B cell (primary cell): ENCODE measurements at regions not wholly inside any gene's neighbourhood (a gene's known extent, or its start where the extent isn't known, plus 50 kb on each side); places are given as distances from the start of the nearest gene placed in this dataset.

Experiments
- ATAC-seq: fragments of 200-7000 bp; cut with Tn5 transposase; one replicate; pipeline ENCODE4 v1.10.0; 2021; ENCODE audit warnings: low read depth, mild to moderate bottlenecking, moderate number of reproducible peaks, moderate library complexity
- CTCF ChIA-PET: fragments of 350-600 bp; sonication (Branson Sonifier 250); formaldehyde crosslinking; loops from one replicate; lab custom pipeline; 2021; ENCODE audit warnings: antibody characterized with exemption, inconsistent platforms; lab: Charles Lee
- POLR2A ChIA-PET: fragments of 350-600 bp; sonication (Branson Sonifier 250); formaldehyde crosslinking; loops from one replicate; lab custom pipeline; 2021; ENCODE audit warnings: antibody characterized with exemption; lab: Charles Lee
- DNase-seq: peaks from one replicate; pipeline ENCODE4 v3.0.0; 2013
- H2AFZ ChIP-seq: 2 replicates; pipeline ENCODE4 v1.6.1; 2012; ENCODE audit warnings: mild to moderate bottlenecking, low read depth, low read length; ENCODE audit not compliant: insufficient read depth, poor library complexity, severe bottlenecking
- H3K27ac ChIP-seq, 2 donors: 1 replicate in 1 of 2; 2 replicates in 1 of 2; pipeline ENCODE4 v1.5.1; 2012 to 2013; ENCODE audit warnings: low read length in 2 of 2, mild to moderate bottlenecking in 2 of 2, moderate library complexity in 1 of 2
- H3K27me3 ChIP-seq, 4 experiments: fragments of 200-600 bp in 1 of 4; sonication (generic) in 1 of 4; replicated peaks in 1 of 4; 1 replicate in 2 of 4; 2 replicates in 2 of 4; pipeline versions ENCODE4 v1.6.1 to v1.7.0; 2013 to 2016; ENCODE audit warnings: low read length in 3 of 4, mild to moderate bottlenecking in 2 of 4, mixed read lengths in 1 of 4, moderate library complexity in 1 of 4; ENCODE audit not compliant: insufficient read depth in 4 of 4, control insufficient read depth in 3 of 4; ENCODE audit errors: control extremely low read depth in 1 of 4
- H3K36me3 ChIP-seq, 2 experiments: replicated peaks in 1 of 2; 1 replicate in 1 of 2; 2 replicates in 1 of 2; pipeline versions ENCODE4 v1.6.1 to v1.7.1; 2013; ENCODE audit warnings: low read length in 1 of 2; ENCODE audit not compliant: insufficient read depth in 2 of 2, control insufficient read depth in 1 of 2; ENCODE audit errors: control extremely low read depth in 1 of 2, extremely low read depth in 1 of 2
- H3K4me1 ChIP-seq, 2 donors: fragments of 200-600 bp in 1 of 2; sonication (generic) in 1 of 2; 1 replicate in 1 of 2; 2 replicates in 1 of 2; pipeline versions ENCODE4 v1.5.1 to v1.6.1; 2013 to 2017; ENCODE audit warnings: low read length in 2 of 2; ENCODE audit not compliant: control insufficient read depth in 2 of 2, insufficient read depth in 2 of 2
- H3K4me2 ChIP-seq: replicated peaks from 2 replicates; pipeline ENCODE3; 2012; ENCODE audit warnings: mild to moderate bottlenecking, low read depth, low read length; ENCODE audit not compliant: poor library complexity, severe bottlenecking
- H3K4me3 ChIP-seq, 5 experiments: fragments of 200-600 bp in 1 of 5; sonication (generic) in 1 of 5; 1 replicate in 3 of 5; 2 replicates in 2 of 5; pipeline versions ENCODE4 v1.5.1 to v1.7.0; 2011 to 2016; ENCODE audit warnings: low read length in 4 of 5, mild to moderate bottlenecking in 4 of 5, low read depth in 2 of 5, control low read depth in 1 of 5, moderate library complexity in 1 of 5; ENCODE audit not compliant: insufficient read depth in 1 of 5; ENCODE audit errors: control extremely low read depth in 1 of 5, extremely low read depth in 1 of 5
- H3K79me2 ChIP-seq: fragments of 200-600 bp; sonication (generic); one replicate; pipeline ENCODE4 v1.6.0; 2016; ENCODE audit warnings: low read length; ENCODE audit not compliant: control insufficient read depth, insufficient read depth
- H3K9ac ChIP-seq: fragments of 200-600 bp; sonication (generic); 2 replicates; pipeline ENCODE4 v1.6.1; 2017; ENCODE audit warnings: mild to moderate bottlenecking, low read length, moderate library complexity
- H3K9me3 ChIP-seq, 3 donors: one replicate each; pipeline versions ENCODE4 v1.6.1 to v1.7.1; 2013; ENCODE audit warnings: low read length in 2 of 3; ENCODE audit not compliant: control insufficient read depth in 2 of 3, insufficient read depth in 1 of 3; ENCODE audit errors: control extremely low read depth in 1 of 3
- H4K20me1 ChIP-seq: 2 replicates; pipeline ENCODE4 v1.6.0; 2012; ENCODE audit warnings: mild to moderate bottlenecking, low read length; ENCODE audit not compliant: insufficient read depth, control insufficient read depth, poor library complexity, severe bottlenecking
- H3K27ac Mint-ChIP-seq: one replicate; pipeline ENCODE4 v1.8.0; 2021; ENCODE audit warnings: mixed read lengths
- H3K27me3 Mint-ChIP-seq: one replicate; pipeline ENCODE4 v1.8.0; 2021; ENCODE audit warnings: mixed read lengths
- H3K4me1 Mint-ChIP-seq: one replicate; pipeline ENCODE4 v1.8.0; 2021; ENCODE audit warnings: mixed read lengths
- H3K4me3 Mint-ChIP-seq: one replicate; pipeline ENCODE4 v1.8.0; 2021; ENCODE audit warnings: mixed read lengths
- H3K9me3 Mint-ChIP-seq: one replicate; pipeline ENCODE4 v1.8.0; 2022; ENCODE audit warnings: mixed read lengths; ENCODE audit not compliant: insufficient read depth
- CTCF ChIP-seq: fragments of 200-600 bp; IDR thresholded peaks from one replicate; pipeline ENCODE4 v1.8.0; 2022; ENCODE audit warnings: antibody characterized with exemption, mild to moderate bottlenecking
- EZH2 ChIP-seq: IDR thresholded peaks from 2 replicates; pipeline ENCODE4 v1.6.1; 2012; ENCODE audit warnings: borderline replicate concordance, low read depth, mild to moderate bottlenecking, moderate library complexity, low read length; ENCODE audit not compliant: insufficient read depth, poor library complexity, severe bottlenecking
- WGBS: methylation state at CpG from one replicate; pipeline ENCODE4 v1.1.5; 2013; ENCODE audit warnings: missing lambda C conversion rate; ENCODE audit not compliant: insufficient coverage; 5-methylcytosine and 5-hydroxymethylcytosine counted together
- intact Hi-C: fragments of 100-400 bp; cut with micrococcal nuclease; formaldehyde crosslinking; loops from one replicate; pipeline ENCODE4 v1.10.0; 2022

- no peaks in the 10 kb centered on the region for H3K79me2 ChIP-seq
- Mint-ChIP-seq H3K9me3 (peaks cover 5% of the 10 kb centered on the region), H3K27me3 (peaks cover 25% of the 10 kb centered on the region), H3K4me3 (no peak overlapping the region), H3K27ac (no peak overlapping the region), H3K4me1 (no peaks in the 10 kb centered on the region)
- no peak overlapping the region for H2AFZ ChIP-seq
- intact Hi-C loops, result no loop called here
- DNase-seq (no peak), ATAC-seq (no peak)
- no peak overlapping the region for H3K4me2 ChIP-seq
- no peaks in the 10 kb centered on the region for H3K36me3 ChIP-seq
- no peak overlapping the region for H3K9ac ChIP-seq
- ChIA-PET CTCF (no interaction called here), POLR2A (no interaction called here)
- H4K20me1 ChIP-seq, result no peaks in the 10 kb centered on the region
- H3K27ac ChIP-seq, result no peak overlapping the region
- 88% methylated on average over 1 of the region's 3 CpGs for WGBS
- H3K9me3 ChIP-seq, result no peaks in the 10 kb centered on the region
- H3K4me1 ChIP-seq, result no peaks in the 10 kb centered on the region
- peaks cover 0 to 6% (median under 1%) of the 10 kb centered on the region in 4 experiments for H3K27me3 ChIP-seq
- no peak for TF ChIP-seq CTCF
- TF ChIP-seq EZH2, result no peak
- H3K4me3 ChIP-seq, result no peak overlapping the region
Observed at GRCh38 chr9:89946741-89947140, 341.9 kb downstream of the GADD45G start.

- POLR2A ChIA-PET, result no interaction called here
- Mint-ChIP-seq H3K9me3 (peaks cover 5% of the 10 kb centered on the region), H3K27me3 (peaks cover 7% of the 10 kb centered on the region), H3K4me1 (no peaks in the 10 kb centered on the region), H3K27ac (no peak overlapping the region), H3K4me3 (no peak overlapping the region)
- Histone ChIP-seq H4K20me1 (no peaks in the 10 kb centered on the region), H3K9ac (no peak overlapping the region), H3K79me2 (no peaks in the 10 kb centered on the region), H3K9me3 (no peaks in the 10 kb centered on the region), H2AFZ (no peak overlapping the region), H3K4me3 (no peak overlapping the region), H3K27me3 (no peaks in the 10 kb centered on the region), H3K4me1 (no peaks in the 10 kb centered on the region), H3K27ac (no peak overlapping the region), H3K36me3 (no peaks in the 10 kb centered on the region), H3K4me2 (no peak overlapping the region)
- no peak for DNase-seq
- CTCF ChIA-PET, result no interaction called here
- intact Hi-C loops, result no loop called here
- WGBS, result 100% methylated on average over 1 of the region's 4 CpGs
- TF ChIP-seq CTCF (no peak), EZH2 (no peak)
- ATAC-seq, result no peak
Observed at GRCh38 chr9:89949111-89949510, 344.3 kb downstream of the GADD45G start.
